Stimulated activated CD8-positive, alpha-beta memory T cell treated with anti-CD3 and anti-CD28 coated beads, Interleukin-2, amount 100 ng/mL, for 1 hour (primary cell): ENCODE measurements at regions not wholly inside any gene's neighbourhood (a gene's known extent, or its start where the extent isn't known, plus 50 kb on each side); places are given as distances from the start of the nearest gene placed in this dataset.
A peak's percentile ranks its signal among the peaks of the same experiment; 100 is the strongest.
"Not testable (repeated sequence)": the region's sequence is repeated elsewhere in the genome, so short reads cannot be mapped to it uniquely, and the experiment has no call there.

Source experiments
- DNase-seq, 2 donors: peaks; one replicate each; pipeline ENCODE4 v3.0.0-alpha.2; 2020; ENCODE audit warnings: low read depth in 2 of 2

DNA sequence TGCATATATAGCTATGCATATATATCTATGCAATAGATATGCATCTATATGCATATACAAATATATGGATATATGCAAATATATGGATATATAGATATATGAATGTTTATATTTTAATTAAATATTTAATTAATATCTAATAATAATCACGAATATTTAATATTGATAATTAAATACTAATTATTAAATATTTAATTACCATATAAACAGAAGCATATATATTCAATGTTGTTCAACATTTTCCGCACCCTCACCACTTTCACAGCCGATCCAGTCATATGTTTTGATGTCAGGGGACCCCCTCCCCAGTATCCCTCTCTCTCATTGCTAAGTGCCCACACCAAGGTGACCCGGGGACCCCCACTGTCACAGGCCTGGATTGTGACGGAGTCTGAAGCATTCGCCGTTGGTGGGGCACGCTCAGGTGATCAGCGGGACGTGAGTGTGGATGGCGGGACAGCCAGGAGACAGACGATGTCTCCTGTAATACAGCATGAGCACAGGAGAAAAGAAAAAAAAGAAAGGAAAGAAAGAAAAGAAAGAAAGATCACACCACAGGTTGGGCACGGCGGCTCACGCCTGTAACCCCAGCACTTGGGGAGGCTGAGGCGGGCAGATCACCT lies 199.7 kb downstream of the CRLF2 start:
- DNase-seq = no peak

DNA sequence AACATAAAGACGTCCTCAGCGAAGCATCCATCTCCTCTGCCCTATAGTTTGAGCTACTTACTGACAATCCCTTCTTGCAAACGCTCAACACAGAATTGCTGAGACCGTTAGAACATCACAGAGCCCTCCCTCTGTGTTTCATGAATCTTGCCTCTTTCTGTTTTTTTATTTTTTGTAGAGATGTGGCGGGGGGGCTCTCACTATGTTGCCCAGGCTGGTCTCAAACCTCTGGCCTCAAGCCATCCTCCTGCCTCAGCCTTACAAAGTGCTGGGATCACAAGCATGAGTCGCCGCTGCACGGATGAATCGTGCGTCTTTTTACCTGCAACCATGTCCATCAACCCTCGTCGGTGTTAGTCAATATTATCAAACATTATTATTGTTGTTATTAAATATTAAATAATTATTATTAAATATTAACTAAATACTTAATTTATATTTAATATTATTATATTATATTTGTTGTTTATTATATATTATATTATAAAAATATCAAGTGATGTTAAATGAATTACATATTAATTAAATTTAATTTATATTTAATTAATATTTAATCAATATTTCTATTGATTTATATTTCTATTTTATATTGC lies 200.7 kb downstream of the CRLF2 start:
- no peak for DNase-seq

DNA sequence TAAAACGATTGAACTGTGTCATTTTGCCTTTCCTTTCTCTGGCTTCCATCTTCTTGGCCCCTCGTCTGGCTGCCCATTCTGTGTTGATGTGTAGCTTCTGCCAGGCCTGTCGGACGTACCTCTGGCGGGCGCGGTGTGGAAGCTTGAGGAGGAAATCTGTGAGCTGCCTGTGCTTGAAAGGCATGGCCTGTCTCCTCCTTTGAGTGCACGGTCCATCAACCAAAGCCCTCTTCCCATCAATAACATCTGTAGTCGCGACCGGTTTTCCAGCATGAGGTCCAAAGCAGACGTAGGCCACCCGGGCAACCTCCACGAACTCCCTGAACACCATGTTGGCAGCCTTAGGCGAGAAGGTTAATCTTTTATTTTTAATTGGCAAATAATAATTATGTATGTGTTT lies 202.7 kb downstream of the CRLF2 start:
- DNase-seq = no peak

DNA sequence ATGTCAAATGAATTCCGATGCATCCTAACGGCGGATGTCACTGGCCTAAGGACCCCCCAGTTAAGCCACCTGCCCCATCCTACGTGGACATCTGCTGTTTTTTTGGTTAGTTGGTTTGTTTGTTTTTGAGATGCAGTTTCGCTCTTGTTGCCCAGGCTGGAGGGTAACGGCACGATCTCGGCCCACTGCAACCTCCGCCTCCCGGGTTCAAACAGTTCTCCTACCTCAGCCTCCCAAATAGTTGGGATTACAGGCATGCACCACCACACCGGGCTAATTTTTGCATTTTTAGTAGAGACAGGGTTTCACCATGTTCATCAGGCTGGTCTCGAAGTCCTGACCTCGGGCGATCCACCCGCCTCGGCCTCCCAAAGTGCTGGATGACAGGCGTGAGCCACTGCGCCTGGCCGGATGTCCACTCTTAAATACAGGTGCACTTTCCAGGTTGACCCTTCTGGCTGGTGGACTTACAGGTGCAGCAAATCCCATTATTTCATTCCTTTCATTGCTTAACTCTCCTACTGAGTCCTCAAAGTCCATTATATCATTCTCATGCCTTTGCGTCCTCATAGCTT lies 206.2 kb downstream of the CRLF2 start:
- DNase-seq = no peak

DNA sequence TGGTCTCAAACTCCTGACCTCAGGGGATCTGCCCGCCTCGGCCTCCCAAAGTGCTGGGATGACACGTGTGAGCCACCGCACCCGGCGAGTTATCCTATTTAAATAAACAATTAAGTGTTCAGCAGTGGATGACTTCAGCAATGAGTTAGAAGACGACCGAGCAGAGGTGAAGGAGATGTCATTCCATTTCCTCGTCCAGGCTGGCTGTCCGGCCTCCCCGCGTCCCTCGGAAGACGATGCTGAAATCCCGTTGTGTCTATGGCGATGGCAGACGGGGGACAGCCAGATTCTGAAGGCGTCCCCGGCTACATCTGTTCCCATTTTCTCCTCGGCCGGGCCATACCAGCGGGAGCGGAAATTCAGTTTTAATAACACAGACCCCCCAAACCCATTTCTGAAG lies 209.8 kb downstream of the CRLF2 start:
- DNase-seq = no peak

DNA sequence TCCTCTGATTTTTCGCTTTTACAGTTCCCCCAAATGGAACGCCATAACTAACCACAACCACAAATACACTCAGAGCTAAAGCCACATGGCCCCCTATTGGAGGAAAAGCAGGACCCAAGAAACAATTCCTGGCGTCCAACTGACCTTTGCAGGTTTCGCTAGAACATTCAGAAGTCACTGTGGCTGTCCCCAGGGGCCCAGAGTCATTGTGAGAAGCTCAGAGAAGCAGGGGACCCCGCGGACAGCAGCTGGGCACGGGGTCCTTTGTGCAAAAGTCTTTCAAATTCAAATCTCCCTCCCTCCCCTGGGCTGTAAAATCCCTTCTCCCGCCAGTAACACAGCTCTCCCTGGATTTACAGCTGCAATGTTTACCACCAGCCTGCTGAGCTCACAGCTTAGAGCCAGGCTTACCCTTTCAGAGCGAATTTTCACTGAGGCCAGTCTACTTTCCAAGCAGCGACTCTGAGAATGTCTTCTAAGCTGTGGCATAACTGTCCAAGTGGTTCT lies 214.8 kb downstream of the CRLF2 start:
- DNase-seq = no peak

DNA sequence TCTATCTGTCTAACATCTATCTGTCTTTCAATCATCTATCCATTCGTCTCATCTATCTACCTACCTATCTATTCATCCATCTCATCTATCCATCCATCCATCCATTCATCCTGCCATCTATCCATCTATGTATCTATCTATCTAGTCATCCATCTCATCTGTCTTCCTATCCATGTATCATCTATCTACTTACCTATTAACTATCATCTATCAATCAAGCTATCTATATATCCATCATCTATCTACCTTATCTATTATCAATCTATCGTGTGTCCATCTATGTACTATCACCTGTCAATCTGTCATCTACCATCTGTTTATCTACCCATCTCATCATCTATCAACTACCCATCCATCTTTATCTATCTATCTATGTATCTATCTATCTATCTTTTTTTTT lies 217.7 kb downstream of the CRLF2 start:
- DNase-seq = no peak

DNA sequence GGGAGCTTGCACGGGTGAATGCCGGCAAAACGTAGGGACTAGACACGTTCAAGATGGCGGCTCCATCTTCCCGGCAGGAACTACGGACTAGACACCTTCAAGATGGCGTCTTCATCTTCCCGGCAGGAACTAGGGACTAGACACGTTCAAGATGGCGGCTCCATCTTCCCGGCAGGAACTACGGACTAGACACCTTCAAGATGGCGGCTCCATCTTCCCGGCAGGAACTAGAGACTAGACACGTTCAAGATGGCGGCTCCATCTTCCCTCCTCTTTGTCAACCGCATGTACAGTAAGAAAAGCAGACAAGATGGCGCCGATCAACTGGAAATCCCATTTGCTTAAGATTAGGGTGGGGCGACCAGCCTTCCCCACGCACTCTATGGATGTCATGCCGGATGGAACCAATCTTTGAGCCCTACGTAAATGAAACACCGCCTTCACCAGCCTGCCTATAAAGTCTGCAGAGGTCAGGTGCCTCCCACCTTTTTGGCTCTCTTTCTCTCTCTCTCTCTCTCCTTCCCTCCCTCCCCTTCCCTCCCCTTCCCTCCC lies 222.4 kb downstream of the CRLF2 start:
- DNase-seq = peak; percentile 7 to 46

DNA sequence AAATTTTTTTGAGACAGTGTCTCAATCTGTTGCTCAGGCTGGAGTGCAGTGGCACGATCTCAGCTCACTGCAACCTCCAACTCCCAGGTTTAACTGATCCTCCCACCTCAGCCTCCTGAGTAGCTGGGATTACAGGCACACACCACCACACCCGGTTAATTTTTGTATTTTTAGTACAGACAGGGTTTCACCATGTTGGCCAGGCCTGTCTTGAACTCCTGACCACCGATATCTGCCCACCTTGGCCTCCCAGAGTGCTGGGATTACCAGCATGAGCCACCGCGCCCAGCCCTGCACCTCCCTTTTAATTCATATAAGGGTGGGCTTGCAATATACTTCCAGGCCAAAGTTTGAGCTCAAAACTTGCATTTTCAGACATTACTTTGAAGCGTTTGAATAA lies 223.9 kb downstream of the CRLF2 start:
- not testable (repeated sequence) for DNase-seq

DNA sequence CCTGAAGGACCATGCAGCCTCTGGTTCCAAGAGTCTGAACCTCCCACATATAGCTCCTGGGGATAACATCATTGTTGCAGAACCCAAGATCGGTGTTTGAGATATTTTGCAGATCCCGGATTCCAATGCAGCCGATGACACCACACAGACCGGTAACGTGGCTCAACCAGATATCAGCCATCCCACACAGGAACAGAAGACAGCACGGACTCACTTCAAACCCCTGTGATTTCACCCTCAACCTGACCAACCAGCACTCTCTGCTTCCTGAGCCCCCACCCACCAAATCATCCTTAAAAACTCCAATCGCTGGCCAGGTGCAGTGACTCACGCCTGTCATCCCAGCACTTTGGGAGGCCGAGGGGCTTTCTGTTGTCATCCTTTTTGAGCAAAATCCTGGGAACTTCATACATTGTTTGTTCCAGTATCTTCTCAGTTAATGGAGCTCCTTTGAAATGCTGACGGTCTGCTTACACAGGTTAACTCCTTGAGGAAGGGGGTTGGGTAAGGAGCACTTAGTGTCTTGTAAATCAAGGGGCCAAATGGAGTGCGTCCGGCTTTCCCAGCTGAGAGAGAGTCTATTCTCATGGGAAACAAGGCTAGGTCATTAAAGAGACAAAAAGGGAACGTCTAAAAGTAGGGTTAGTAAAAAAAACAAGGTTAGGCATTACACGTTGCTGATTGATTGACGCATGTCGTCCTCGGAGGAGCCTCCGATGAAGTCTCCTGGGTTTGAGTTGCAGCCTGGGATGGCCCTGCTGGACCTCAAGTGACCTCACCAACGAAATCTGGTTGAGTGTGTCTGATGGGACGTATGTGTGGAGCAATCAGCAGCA lies 230.4 kb downstream of the CRLF2 start:
- no peak for DNase-seq

DNA sequence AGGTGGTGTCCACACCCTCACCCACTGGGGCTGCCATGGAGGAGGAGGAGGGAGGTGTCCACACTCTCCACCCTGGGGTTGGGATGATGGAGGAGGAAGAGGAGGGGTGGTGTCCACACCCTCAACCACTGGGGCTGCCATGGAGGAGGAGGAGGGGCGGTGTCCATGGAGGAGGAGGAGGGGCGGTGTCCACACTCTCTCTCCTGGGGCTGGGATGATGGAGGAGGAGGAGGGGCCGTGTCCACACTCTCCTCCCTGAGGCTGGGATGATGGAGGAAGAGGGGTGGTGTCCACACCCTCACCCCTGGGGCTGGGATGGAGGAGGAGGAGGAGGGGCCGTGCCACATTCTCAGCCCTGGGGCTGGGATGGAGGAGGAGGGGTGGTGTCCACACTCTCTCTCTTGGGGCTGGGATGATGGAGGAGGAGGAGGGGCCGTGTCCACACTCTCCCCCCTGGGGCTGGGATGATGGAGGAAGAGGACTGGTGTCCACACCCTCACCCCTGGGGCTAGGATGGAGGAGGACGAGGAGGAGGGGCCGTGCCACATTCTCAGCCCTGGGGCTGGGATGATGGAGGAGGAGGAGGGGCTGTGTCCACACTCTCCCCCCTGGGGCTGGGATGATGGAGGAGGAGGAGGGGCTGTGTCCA lies 231.7 kb downstream of the CRLF2 start:
- DNase-seq = no peak

DNA sequence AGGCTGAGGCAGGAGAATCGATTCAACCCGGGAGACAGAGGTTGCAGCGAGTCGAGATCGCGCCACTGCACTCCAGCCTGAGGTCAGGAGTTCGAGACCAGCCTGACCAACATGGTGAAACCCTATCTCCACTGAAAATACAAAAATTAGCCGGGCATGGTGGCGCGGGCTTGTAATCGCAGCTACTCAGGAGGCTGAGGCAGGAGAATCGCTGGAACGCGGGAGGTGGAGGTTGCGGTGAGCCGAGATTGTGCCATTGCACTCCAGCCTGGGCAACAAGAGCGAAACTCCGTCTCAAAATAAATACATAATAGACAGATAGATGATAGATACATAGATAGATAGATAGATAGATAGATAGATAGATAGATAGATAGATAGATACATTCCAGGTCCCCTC lies 233.3 kb downstream of the CRLF2 start:
- not testable (repeated sequence) for DNase-seq

DNA sequence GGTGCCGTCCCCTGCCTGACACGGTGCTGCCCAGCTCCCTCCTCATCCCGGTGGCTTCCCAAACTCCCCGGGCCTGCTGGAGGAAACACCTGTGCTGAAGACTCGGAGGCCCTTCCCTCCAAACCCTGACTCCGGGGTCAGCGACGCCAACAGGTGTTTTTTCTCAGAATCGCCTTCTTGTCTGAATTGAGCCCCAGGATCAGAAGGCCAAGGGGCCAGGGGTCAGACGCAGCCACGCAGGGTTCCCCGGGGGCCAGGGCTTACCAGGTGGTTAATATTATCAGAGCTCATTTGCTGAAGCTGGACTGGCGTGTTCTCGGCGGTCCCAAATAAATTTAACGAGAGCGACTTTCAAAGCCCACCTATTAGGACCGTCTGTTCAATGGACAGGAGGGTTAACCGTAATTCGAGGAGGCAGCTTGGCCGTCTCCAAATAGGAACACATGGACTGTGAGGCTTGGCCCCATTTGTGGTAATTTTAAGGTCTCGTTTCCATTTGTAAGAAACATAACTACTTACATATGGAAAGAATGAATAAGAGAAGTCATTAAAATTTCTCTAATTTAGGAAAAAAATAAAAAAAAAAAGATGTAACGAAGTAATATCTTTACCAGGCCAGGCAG lies 239.3 kb downstream of the CRLF2 start:
- no peak for DNase-seq

DNA sequence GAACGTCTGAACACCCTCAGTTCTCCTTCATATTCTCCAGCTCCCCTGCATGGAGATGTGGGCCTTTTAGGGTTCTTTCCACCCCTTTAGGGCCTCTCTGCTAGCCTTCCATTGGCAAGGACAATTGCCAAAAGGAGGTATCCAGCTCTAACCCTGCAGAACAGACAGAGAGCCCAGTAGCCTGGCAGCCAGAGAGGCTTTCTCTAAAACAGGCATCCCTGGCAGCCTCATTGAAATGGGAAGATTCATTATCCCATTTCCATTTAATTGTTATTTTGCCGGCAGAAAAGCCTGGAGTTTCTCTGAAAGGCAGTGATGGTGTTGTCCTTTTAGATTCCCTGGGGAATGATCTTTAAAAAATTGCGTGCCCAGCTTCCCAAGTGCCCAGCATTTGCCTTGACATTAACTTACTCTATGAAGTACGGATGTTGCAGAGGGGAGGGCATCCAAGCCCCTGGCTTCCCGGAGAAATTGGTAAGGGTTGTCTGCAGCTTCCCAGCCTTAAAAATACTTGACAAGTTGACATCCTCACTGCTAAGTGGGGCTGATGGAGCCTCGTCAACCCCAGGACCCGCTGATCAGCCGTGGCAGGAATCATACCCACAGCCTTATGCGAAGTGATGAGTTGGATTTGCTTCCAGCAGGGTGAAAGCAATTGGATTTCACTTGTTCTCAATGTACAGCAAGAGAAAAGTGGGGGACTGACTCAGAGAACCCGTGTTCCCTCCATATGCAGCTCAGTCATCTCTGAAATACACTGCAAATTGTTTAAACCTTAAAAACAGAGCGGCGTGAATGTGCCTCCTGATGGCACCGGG lies 244.1 kb downstream of the CRLF2 start:
- no peak for DNase-seq

DNA sequence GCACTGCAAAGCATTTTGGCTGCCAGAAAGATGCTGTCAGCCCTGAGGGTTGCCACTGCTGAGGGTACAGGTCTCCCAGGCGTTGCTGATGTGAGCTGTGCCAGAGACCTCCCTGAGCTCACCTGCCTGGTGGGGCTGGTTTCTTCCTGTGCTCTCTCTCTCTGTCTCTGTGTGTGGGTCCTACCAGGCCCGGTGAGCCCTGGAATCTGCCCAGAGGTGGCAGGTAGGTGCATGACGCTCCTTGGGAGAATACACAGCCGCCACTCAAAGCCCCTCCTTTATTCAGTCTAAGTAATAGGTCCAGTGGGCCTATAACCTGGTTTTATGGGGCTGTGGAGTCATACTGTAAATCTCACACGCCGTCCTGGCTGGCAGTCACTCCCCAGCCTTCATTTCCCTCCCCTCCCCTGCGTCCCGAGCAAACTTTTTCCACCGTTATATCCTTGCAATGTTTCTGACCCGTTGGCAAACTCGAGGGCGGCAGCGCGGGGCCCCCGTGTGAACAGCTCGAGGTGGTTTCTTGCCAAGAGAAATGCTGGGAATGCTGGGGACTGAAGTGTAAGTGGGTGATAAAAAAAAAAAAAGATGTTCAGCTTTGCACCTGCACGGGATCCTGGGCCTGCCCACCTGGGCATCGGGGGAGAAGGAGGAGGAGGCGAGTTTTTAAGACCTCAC lies 245.9 kb downstream of the CRLF2 start:
- DNase-seq = no peak

DNA sequence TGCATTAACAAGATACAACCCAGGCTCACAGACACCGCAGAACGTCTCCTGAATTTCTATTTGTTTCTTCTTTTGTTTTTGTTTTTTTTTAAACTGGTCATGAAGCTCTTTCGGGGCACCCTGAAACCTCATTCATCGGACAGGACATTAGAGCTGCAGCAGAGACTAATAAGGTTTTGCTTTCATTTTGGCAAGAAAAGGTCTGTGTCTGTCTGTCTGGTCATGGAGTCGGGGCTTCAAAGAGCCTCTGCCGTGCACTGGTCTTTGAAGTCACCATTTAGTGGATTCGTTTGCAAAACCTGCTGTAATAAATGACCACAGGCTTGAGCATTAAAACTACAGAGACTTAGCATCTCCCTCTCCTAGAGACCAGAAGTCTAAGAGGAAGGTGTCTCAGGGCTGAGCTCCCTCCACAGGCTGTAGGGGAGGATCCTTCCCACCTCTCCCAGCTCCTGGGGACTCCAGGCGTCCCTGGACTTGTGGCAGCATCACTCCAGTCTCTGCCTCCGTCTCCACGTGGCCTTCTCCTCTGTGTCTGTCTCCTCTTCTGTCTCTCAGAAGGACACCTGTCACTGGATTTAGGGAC lies 247.5 kb downstream of the CRLF2 start:
- no peak for DNase-seq

DNA sequence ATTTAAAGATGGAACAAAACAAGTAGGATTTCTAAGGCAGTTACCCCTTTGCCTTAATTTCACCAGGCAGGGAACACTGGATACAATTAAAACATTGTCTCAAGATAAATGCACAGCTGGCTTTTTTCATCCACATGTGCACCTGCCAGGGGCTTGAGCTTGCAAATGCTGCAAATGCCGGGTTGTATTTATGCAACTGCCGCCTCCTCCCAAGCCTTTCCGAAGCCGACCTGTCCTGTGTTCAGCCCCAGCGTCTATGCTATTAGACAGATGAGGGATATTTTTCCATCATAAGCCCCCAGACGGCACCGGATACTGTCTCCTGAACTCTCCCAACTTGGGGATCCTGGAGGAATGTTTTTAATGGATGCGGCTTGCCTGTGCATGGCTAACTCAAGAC lies 251.6 kb downstream of the CRLF2 start:
- DNase-seq = no peak

DNA sequence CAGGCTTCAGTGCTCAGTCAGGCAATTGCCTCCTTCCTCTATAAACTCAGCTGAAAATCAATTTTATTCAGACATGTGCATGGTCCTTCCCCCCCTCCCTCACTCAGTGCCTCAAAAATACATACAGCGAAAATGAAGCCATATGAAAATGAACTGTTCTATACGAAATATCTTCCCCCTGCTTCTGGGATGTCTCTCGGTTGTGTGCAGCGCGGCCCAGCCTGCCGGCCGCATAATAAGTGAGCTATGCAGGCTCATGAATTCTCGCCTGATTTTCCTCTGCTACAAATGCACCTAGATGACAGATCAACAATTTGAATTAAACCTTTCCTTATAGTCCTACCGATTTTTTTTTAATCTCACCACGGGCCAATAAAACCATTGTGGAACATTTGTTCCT lies 252.9 kb downstream of the CRLF2 start:
- DNase-seq = no peak

DNA sequence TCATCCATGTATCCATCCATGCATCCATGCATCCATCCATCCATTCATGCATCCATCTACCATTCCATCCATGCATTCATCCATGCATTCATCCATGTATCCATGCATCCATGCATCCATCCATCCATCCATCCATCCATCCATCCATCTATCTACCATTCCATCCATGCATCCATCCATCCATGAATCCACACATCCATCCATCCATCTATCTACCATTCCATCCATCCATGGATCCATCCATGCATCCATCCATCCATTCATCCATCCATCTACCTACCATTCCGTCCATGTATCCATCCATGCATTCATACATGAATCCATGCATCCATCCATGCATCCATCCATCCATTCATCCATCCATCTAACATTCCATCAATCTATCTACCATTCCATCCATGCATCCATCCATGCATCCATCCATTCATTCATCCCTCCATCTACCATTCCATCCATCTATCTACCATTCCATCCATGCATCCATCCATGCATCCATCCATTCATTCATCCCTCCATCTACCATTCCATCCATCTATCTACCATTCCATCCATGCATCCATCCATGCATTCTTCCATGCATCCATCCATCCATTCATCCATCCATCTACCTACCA lies 257.2 kb downstream of the CRLF2 start:
- DNase-seq = not testable (repeated sequence)
